ENCODE measurements at regions not wholly inside any gene's neighbourhood (a gene's known extent, or its start where the extent isn't known, plus 50 kb on each side); places are given as distances from the start of the nearest gene placed in this dataset.

DNA sequence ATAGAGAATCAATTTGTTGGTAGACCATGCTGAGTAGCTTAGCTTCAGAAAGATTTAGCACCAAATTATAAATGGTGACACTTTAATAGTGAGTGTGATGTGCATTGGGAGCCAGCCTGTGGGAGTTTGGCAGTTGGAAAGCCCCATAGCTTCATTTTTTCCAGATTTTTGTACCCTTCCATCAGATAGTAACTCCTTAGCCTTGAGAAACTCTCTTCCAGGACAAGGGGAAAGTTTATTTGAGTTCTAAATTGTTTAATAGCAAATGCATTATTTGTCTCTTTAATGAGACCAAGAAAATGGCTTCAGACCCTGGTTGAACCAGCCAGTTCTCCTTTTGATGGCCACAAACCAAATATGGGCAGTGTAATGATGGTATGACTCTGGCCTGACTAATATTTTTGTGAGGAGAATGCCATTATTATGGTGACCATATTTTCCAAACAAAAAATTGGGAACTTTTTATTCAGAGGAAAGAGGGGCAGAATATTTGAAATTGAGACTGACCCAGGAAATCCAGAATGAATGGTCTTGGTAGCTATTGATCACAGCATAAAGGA lies 49.8 kb downstream of the PLCE1 start:
- TF ChIP-seq, protein P1, sequence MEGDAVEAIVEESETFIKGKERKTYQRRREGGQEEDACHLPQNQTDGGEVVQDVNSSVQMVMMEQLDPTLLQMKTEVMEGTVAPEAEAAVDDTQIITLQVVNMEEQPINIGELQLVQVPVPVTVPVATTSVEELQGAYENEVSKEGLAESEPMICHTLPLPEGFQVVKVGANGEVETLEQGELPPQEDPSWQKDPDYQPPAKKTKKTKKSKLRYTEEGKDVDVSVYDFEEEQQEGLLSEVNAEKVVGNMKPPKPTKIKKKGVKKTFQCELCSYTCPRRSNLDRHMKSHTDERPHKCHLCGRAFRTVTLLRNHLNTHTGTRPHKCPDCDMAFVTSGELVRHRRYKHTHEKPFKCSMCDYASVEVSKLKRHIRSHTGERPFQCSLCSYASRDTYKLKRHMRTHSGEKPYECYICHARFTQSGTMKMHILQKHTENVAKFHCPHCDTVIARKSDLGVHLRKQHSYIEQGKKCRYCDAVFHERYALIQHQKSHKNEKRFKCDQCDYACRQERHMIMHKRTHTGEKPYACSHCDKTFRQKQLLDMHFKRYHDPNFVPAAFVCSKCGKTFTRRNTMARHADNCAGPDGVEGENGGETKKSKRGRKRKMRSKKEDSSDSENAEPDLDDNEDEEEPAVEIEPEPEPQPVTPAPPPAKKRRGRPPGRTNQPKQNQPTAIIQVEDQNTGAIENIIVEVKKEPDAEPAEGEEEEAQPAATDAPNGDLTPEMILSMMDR (IDR thresholded peaks at IDR 0.05), result no peak
- no peak for TF ChIP-seq POLR2A (IDR thresholded peaks at IDR 0.05)
- no peak for TF ChIP-seq POLR2AphosphoS5 (IDR thresholded peaks at IDR 0.05)
